Keratinocyte (primary cell): ENCODE measurements at regions not wholly inside any gene's neighbourhood (a gene's known extent, or its start where the extent isn't known, plus 50 kb on each side); places are given as distances from the start of the nearest gene placed in this dataset.

Experiments used
- DNase-seq: peaks from one replicate; pipeline ENCODE4 v3.0.0-alpha.2; 2011; ENCODE audit warnings: low read depth, missing footprints, low spot score
- FAIRE-seq: peaks from 2 replicates; lab custom pipeline; 2011; peaks lifted over from hg19 to GRCh38; lab: Jason Lieb, UNC
- H2AFZ ChIP-seq: 2 replicates; pipeline ENCODE4 v1.6.0; 2012; ENCODE audit warnings: low read length, control low read depth, inconsistent platforms; ENCODE audit not compliant: control insufficient read depth
- H3K27ac ChIP-seq: 2 replicates; pipeline ENCODE4 v1.5.1; 2011; ENCODE audit warnings: low read length; ENCODE audit not compliant: control insufficient read depth, insufficient read depth
- H3K27me3 ChIP-seq: 3 replicates; pipeline ENCODE4 v1.6.0; 2011; ENCODE audit warnings: low read length; ENCODE audit not compliant: control insufficient read depth, insufficient read depth; ENCODE audit errors: extremely low read depth
- H3K36me3 ChIP-seq, 2 experiments: 2 replicates in 1 of 2; 3 replicates in 1 of 2; pipeline ENCODE4 v1.5.1; 2011; ENCODE audit warnings: low read length in 2 of 2, mild to moderate bottlenecking in 1 of 2; ENCODE audit not compliant: control insufficient read depth in 2 of 2, insufficient read depth in 2 of 2; ENCODE audit errors: extremely low read depth in 1 of 2
- H3K4me1 ChIP-seq: 3 replicates; pipeline ENCODE4 v1.5.1; 2011; ENCODE audit warnings: low read length; ENCODE audit not compliant: control insufficient read depth, insufficient read depth; ENCODE audit errors: extremely low read depth
- H3K4me2 ChIP-seq: 3 replicates; pipeline ENCODE4 v1.6.0; 2011; ENCODE audit warnings: low read depth, low read length; ENCODE audit not compliant: control insufficient read depth, insufficient read depth; ENCODE audit errors: extremely low read depth
- H3K4me3 ChIP-seq, 3 experiments: fragments of 200-600 bp in 1 of 3; sonication (generic) in 1 of 3; 2 replicates in 2 of 3; 3 replicates in 1 of 3; pipeline ENCODE4 v1.5.1; 2011 to 2016; ENCODE audit warnings: low read length in 3 of 3, mild to moderate bottlenecking in 3 of 3, control low read depth in 2 of 3, inconsistent platforms in 1 of 3, low read depth in 1 of 3, mixed read lengths in 1 of 3, mixed run types in 1 of 3, moderate library complexity in 1 of 3; ENCODE audit not compliant: control insufficient read depth in 2 of 3, insufficient read depth in 2 of 3; ENCODE audit errors: extremely low read depth in 1 of 3
- H3K79me2 ChIP-seq: 2 replicates; pipeline ENCODE4 v1.6.0; 2012; ENCODE audit warnings: low read length; ENCODE audit not compliant: control insufficient read depth, insufficient read depth
- H3K9ac ChIP-seq: 3 replicates; pipeline ENCODE4 v1.6.0; 2011; ENCODE audit warnings: low read length; ENCODE audit not compliant: control insufficient read depth, insufficient read depth; ENCODE audit errors: extremely low read depth
- H3K9me1 ChIP-seq: 3 replicates; pipeline ENCODE4 v1.6.0; 2011; ENCODE audit warnings: low read length; ENCODE audit not compliant: control insufficient read depth, insufficient read depth; ENCODE audit errors: extremely low read depth
- H3K9me3 ChIP-seq: 2 replicates; pipeline ENCODE4 v1.5.1; 2012; ENCODE audit warnings: low read depth, low read length; ENCODE audit not compliant: control insufficient read depth
- H4K20me1 ChIP-seq: 3 replicates; pipeline ENCODE4 v1.6.0; 2011; ENCODE audit warnings: low read length; ENCODE audit not compliant: control insufficient read depth, insufficient read depth; ENCODE audit errors: extremely low read depth
- CTCF ChIP-seq, 3 experiments: IDR thresholded peaks in 1 of 3; conservative IDR thresholded peaks in 1 of 3; optimal IDR thresholded peaks in 1 of 3; 2 replicates in 2 of 3; 3 replicates in 1 of 3; pipeline versions ENCODE3 to v1.5.1; 2011; ENCODE audit warnings: low read length in 3 of 3, mild to moderate bottlenecking in 3 of 3, moderate library complexity in 2 of 3, control low read depth in 1 of 3, inconsistent platforms in 1 of 3; ENCODE audit not compliant: insufficient read depth in 2 of 3; ENCODE audit errors: extremely low read depth in 1 of 3
- EZH2 ChIP-seq: IDR thresholded peaks from one replicate; pipeline ENCODE4 v1.6.1; 2012; ENCODE audit warnings: inconsistent platforms, mild to moderate bottlenecking, low read length, moderate library complexity
- dilution Hi-C: fragments of 300-500 bp; cut with MboI; formaldehyde crosslinking; loops from one replicate; pipeline ENCODE4 v1.7.0; 2020; ENCODE audit warnings: low sequenced_read_pairs; ENCODE audit not compliant: extremely low pct_ligation_motif_present

DNA sequence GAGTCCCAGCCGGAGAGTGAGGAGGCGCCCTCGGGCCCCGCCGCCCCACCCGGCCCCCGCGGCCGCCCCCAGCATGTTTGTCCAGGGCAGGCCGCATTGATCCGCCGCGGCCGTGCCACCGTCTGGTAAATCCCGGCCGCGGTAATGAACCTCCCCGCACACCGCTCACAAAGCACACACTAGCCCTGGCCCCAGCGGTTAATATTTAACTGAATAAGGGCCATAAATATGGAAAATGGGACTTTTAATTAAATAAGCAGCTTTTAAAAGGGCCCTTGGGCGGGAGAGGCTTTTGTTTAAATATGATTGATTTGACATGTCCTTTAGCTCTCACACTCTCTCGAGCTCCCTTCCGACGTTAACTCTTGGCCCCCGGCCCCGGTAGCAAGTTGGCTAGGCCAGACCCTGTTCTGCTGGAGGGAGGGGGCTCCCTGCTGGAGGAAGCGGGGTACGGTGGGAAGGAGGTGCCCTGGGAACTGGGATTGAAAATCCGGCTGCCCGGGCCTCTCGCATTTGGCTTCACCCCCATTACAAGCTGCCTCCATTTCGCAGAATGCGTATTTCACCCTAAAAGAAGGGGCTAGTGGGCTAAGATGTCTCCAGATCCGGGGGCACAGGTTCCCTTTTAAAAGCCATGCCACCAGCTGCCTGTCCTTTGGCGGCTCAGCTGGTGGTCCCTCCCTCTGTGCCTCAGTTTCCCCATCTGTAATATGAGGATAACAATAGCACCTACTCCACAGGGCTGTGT lies 199.8 kb downstream of the RBM19 start:
- Histone ChIP-seq H3K36me3 (no peaks in the 10 kb centered on the region), H3K27ac (no peak overlapping the region), H3K79me2 (no peaks in the 10 kb centered on the region), H3K4me2 (no peak overlapping the region), H3K4me1 (peaks cover 7% of the 10 kb centered on the region), H2AFZ (no peak overlapping the region), H3K9me3 (no peaks in the 10 kb centered on the region), H4K20me1 (no peaks in the 10 kb centered on the region), H3K9me1 (no peaks in the 10 kb centered on the region), H3K4me3 (no peak overlapping the region), H3K27me3 (peaks cover 11% of the 10 kb centered on the region), H3K9ac (no peak overlapping the region)
- DNase-seq (no peak), FAIRE-seq (no peak)
- dilution Hi-C loops = no loop called here
- TF ChIP-seq CTCF (optimal IDR thresholded peaks at IDR 0.05 in 1 of 3, IDR thresholded peaks at IDR 0.05 in 1 of 3, conservative IDR thresholded peaks at IDR 0.05 in 1 of 3; ENCODE audit: extremely low read depth in 1 of 3, insufficient read depth in 2 of 3, low read length in 3 of 3) = no peak
- no peak for TF ChIP-seq EZH2

- Histone ChIP-seq H3K36me3 (no peaks in the 10 kb centered on the region), H3K9me3 (no peaks in the 10 kb centered on the region), H2AFZ (no peak overlapping the region), H4K20me1 (no peaks in the 10 kb centered on the region), H3K79me2 (no peaks in the 10 kb centered on the region), H3K9me1 (no peaks in the 10 kb centered on the region), H3K27ac (no peak overlapping the region), H3K9ac (no peak overlapping the region), H3K4me2 (no peak overlapping the region), H3K4me3 (no peak overlapping the region), H3K4me1 (peaks cover 7% of the 10 kb centered on the region), H3K27me3 (peaks cover 11% of the 10 kb centered on the region)
- dilution Hi-C loops = no loop called here
- no peak for DNase-seq
- no peak for FAIRE-seq
- TF ChIP-seq EZH2 (no peak), CTCF (optimal IDR thresholded peaks at IDR 0.05 in 1 of 3, IDR thresholded peaks at IDR 0.05 in 1 of 3, conservative IDR thresholded peaks at IDR 0.05 in 1 of 3; ENCODE audit: extremely low read depth in 1 of 3, insufficient read depth in 2 of 3, low read length in 3 of 3) (no peak)
These were observed 201.5 kb downstream of the RBM19 start for GRCh38 chr12:113764661-113765060.
